Tongue (tissue), 2 donors: ENCODE measurements at regions not wholly inside any gene's neighbourhood (a gene's known extent, or its start where the extent isn't known, plus 50 kb on each side); places are given as distances from the start of the nearest gene placed in this dataset. TPM values are rescaled to one million over a fixed set of nuclear protein-coding genes. Genes with fewer than 3 reads are reported as not detected.

Experiments used
- DNase-seq: peaks from one replicate; pipeline ENCODE4 v3.0.0-alpha.2; 2015
- small RNA-seq: library from RNA; depleted of rRNA; stranded (forward); fragments of <200 nt; gene quantifications from one replicate; pipeline ENCODE3, GENCODE V24; 2014; ENCODE audit warnings: low replicate concordance

DNA sequence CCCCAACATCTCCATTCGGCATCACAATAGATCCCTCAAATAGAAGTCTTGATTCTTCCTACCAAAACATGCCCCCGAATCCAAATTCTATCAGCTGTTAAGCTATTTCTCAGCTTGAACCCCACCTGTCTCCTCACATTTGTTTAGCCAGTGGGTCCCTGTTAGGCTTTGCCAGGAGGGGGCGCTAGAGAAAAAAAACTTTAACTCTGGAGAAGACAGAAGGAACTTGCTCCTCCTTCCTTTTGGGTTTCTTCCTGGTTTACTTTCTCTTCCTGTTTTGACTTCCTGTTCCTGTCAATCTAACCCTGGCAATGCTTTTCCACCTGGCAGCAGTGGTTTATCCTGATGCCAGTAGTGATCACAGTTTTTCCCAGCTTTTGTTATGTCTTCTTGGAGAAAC, 95.6 kb upstream of the KCNK1 start:
- peak; percentile 41 for DNase-seq

- peak; percentile 3 for DNase-seq
Measured at GRCh38 chr1:233520261-233521191, 93.4 kb upstream of the KCNK1 start.

DNA sequence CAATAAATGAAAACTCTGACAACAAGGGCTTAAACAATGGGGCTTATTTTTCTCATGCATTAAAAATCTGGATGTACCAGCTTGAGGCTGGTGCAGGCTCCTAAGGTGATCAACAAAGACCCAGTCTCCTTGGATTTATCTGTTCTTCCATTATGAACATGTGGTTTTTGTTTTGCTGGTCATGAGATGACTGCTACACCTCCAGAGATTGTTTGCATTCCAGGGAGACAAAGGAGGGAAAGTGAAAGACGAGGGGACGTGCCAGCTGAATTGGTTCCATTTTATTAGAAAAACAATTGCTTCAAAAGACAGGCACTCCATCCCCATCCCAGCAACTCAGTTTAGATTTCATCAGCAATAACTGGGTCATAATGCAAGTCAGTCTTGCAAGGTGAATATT, 90.9 kb upstream of the KCNK1 start:
- DNase-seq = no peak

GRCh38 chr1:233527818-233528217, 86.1 kb upstream of the KCNK1 start:
- DNase-seq = no peak

GRCh38 chr1:233530665-233531386, 83.1 kb upstream of the KCNK1 start:
- no peak for DNase-seq

- DNase-seq = no peak
Measured at GRCh38 chr1:233540816-233541215, 73.1 kb upstream of the KCNK1 start.

GRCh38 chr1:233543338-233544255, 70.3 kb upstream of the KCNK1 start:
- DNase-seq = no peak

DNA sequence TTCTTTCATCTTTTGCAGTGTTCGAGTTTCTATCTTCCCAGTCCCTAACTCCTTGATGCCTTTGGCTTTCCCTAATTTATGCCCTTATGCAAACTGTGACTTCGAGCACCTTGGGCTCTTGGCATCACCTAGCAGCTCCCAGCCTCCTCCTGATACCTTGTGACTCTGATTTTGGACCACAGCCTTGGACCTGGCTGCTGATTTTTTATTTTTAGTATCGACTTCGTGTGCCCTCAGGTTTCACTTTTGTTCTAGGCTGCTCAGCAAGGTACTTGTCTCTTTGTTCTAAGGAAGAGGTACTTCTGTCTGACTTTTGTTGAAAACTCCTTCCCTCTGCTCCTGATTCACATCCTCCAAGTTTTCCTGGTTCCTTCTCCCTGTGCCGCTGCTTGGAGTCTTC, 69.6 kb upstream of the KCNK1 start:
- no peak for DNase-seq

DNA sequence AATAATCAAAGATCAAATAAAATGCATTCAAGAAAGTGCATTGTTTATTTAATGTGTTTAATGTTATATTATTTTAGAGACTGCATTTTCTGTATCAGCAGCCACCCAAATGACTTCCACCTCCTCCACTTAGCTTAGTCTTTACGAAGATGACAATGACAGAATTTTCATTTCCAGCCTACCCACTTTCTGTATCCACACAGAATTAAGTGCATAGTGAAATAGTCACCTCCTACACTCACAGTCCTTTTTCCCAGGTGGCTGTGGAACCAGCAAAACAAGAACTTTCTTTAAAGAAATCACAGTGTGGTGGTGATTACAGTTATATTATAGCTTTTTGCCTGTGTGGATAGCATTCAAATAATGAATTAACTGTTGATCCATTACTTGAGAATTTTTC, 66.2 kb upstream of the KCNK1 start:
- DNase-seq = no peak

- DNase-seq = no peak
Measured at GRCh38 chr1:233549404-233549803, 64.5 kb upstream of the KCNK1 start.

DNA sequence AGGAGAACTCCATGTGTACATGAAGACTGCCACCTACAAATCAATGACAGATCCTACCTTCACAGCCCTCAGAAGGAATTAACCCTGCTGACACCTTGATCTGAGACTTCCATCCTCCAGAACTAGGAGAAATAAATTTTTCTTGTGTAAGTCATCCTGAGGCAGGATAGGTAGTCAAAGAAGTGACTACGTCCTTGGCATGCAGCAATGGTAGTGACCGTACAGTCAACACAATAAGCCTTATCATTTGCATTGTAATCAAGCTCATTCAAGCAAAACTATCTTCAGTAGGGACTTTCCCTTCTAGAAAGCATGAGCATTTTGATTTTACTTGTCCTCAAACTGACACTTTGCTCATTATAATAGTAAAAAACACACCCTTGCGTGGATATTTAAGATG, 64.0 kb upstream of the KCNK1 start:
- no peak for DNase-seq

- no peak for DNase-seq
Measured at GRCh38 chr1:233554037-233554436, 59.9 kb upstream of the KCNK1 start.

- DNase-seq = no peak
Measured at GRCh38 chr1:233561708-233562426, 52.0 kb upstream of the KCNK1 start.

Small RNAs in the stretch of these regions (small RNA-seq; reads per million reads assigned to genes)
- not detected for gene RNU4-77P
